ENCODE measurements at regions not wholly inside any gene's neighbourhood (a gene's known extent, or its start where the extent isn't known, plus 50 kb on each side); places are given as distances from the start of the nearest gene placed in this dataset.

DNA sequence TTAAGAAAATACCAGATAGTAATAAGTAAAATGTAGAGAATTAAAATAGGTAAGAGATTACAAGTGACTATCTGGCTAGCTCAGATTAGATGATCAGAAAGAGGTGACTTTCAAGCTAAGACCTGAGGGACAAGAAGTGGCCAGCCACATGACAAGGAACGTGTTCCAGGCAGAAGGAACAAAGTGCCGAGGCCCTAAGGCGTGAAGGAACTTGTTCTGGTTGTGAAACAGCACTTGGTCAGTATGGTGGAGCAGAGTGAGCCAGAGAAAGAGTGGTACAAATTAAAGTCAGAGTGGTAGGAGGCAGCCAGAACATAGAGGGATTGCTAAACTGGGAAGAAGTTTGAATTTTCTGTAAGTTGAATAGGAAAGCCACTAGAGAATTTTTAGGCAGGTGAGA, 73.6 kb downstream of the ADRB2 start:
- no peak overlapping the region for H3K27ac ChIP-seq (ENCODE audit: low read depth, low read length)
- no peak overlapping the region for H3K4me3 ChIP-seq (ENCODE audit: low read depth, low read length)
- no peaks in the 10 kb centered on the region for H3K36me3 ChIP-seq (ENCODE audit: control insufficient read depth, insufficient read depth, low read length)
- DNase-seq (ENCODE audit: low read depth in 4 of 6, low spot score in 6 of 6): no peak
- no peaks in the 10 kb centered on the region for H3K9me3 ChIP-seq (ENCODE audit: control insufficient read depth, insufficient read depth, low read length)
- WGBS (ENCODE audit: insufficient coverage): 81% methylated on average over 3 of the region's 3 CpGs
- no peaks in the 10 kb centered on the region for H3K4me1 ChIP-seq (ENCODE audit: control insufficient read depth, insufficient read depth, low read length)
- no peaks in the 10 kb centered on the region for H3K27me3 ChIP-seq (ENCODE audit: control insufficient read depth, insufficient read depth, low read length)

DNA sequence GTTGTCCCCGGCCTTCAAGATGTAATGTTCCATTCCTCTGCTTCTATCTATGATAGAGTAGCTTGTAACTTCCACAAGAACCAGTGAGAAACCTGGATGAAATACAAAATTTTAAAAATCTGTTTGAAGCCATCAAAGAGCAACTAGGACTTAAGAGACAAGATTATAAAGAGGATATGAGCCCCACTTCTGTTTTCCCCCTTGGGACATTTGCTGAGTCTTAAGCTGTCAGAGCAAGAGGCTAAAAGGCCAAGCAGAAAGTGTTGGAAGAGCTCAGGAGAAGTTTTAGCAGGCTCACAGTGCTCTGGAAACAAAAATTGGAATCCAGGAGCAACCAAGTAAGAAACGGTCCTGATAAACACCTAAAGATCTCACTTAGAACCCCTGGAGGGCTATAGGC, 76.1 kb downstream of the ADRB2 start:
- Histone ChIP-seq H3K4me3 (ENCODE audit: low read depth, low read length) (no peak overlapping the region), H3K36me3 (ENCODE audit: control insufficient read depth, insufficient read depth, low read length) (no peaks in the 10 kb centered on the region), H3K4me1 (ENCODE audit: control insufficient read depth, insufficient read depth, low read length) (peaks cover 3% of the 10 kb centered on the region), H3K27ac (ENCODE audit: low read depth, low read length) (no peak overlapping the region), H3K9me3 (ENCODE audit: control insufficient read depth, insufficient read depth, low read length) (no peaks in the 10 kb centered on the region), H3K27me3 (ENCODE audit: control insufficient read depth, insufficient read depth, low read length) (no peaks in the 10 kb centered on the region)
- WGBS (ENCODE audit: insufficient coverage): 70% methylated on average over 1 of the region's 2 CpGs
- no peak for DNase-seq (ENCODE audit: low read depth in 4 of 6, low spot score in 6 of 6)

DNA sequence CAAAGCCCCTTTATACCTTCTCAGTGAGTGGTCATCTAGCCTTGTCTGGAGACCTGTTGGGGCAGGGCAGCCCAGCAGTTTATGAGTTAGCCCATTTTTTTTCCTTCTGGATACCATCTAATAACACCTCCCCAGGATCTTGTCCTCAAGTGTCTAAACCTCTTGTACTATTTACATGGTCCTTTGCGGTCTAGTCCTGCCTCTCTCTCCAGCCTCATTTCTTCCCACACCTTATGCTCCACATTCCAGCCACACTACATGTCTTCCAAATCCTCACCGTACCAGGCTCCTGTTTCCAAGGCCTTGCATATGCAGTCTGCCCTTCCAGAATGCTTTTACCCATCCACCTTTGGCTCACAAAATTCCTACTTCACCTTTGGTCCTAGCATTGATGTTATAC, 77.2 kb downstream of the ADRB2 start:
- Histone ChIP-seq H3K27ac (ENCODE audit: low read depth, low read length) (no peak overlapping the region), H3K4me1 (ENCODE audit: control insufficient read depth, insufficient read depth, low read length) (peaks cover 3% of the 10 kb centered on the region), H3K9me3 (ENCODE audit: control insufficient read depth, insufficient read depth, low read length) (no peaks in the 10 kb centered on the region), H3K36me3 (ENCODE audit: control insufficient read depth, insufficient read depth, low read length) (no peaks in the 10 kb centered on the region), H3K4me3 (ENCODE audit: low read depth, low read length) (no peak overlapping the region), H3K27me3 (ENCODE audit: control insufficient read depth, insufficient read depth, low read length) (no peaks in the 10 kb centered on the region)
- WGBS (ENCODE audit: insufficient coverage): 96% methylated on average over 2 of the region's 2 CpGs
- no peak for DNase-seq (ENCODE audit: low read depth in 4 of 6, low spot score in 6 of 6)

DNA sequence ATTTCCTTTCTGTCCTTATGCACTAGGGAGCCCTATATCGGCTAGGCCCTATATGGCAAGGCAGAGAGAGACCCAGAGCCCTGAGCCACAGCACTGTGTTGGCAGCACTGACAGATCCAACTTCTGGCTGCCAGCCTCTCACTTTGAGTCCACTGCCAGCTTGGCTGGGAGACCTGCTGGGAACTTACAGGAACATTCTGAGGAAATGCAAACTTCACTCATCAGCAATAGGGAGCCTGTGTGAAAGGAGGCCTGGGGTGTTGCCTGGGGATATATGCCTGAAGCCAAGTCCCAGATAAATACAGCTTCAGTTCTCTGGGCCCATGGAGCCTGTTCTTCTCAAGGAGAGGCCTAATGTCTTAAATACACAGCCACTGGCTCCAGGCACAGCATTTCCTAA, 78.0 kb downstream of the ADRB2 start:
- DNase-seq (ENCODE audit: low read depth in 4 of 6, low spot score in 6 of 6): peak; percentile 36 to 93 (median 53)
- Histone ChIP-seq H3K4me3 (ENCODE audit: low read depth, low read length) (no peak overlapping the region), H3K36me3 (ENCODE audit: control insufficient read depth, insufficient read depth, low read length) (no peaks in the 10 kb centered on the region), H3K27ac (ENCODE audit: low read depth, low read length) (peak overlapping the region; percentile 42), H3K4me1 (ENCODE audit: control insufficient read depth, insufficient read depth, low read length) (peaks cover 3% of the 10 kb centered on the region), H3K9me3 (ENCODE audit: control insufficient read depth, insufficient read depth, low read length) (no peaks in the 10 kb centered on the region), H3K27me3 (ENCODE audit: control insufficient read depth, insufficient read depth, low read length) (no peaks in the 10 kb centered on the region)
- 37% methylated on average over 1 of the region's 1 CpG for WGBS (ENCODE audit: insufficient coverage)

DNA sequence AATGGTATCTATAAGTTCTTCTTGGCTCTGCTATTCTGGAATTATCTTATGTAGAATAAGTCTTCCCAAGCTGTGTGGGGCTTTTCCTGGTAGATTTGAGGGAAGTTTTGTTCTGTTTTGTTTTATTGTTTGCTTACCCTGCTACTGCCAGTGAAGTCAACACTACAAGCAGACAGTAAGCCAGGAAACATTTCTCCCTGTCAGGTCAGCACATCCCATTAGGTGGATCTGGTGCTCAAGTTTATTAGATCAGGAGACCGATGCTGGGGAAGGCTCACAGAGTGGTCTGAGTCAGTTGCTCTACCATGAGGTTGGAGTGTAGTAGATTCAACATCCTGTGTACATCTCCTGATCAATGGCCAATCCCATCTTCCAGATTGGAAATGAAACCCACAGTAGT, 79.1 kb downstream of the ADRB2 start:
- Histone ChIP-seq H3K4me3 (ENCODE audit: low read depth, low read length) (no peak overlapping the region), H3K27ac (ENCODE audit: low read depth, low read length) (no peak overlapping the region), H3K36me3 (ENCODE audit: control insufficient read depth, insufficient read depth, low read length) (no peaks in the 10 kb centered on the region), H3K27me3 (ENCODE audit: control insufficient read depth, insufficient read depth, low read length) (no peaks in the 10 kb centered on the region), H3K4me1 (ENCODE audit: control insufficient read depth, insufficient read depth, low read length) (peaks cover 4% of the 10 kb centered on the region), H3K9me3 (ENCODE audit: control insufficient read depth, insufficient read depth, low read length) (no peaks in the 10 kb centered on the region)
- DNase-seq (ENCODE audit: low read depth in 4 of 6, low spot score in 6 of 6): no peak
- 83% methylated on average over 1 of the region's 1 CpG for WGBS (ENCODE audit: insufficient coverage)

DNA sequence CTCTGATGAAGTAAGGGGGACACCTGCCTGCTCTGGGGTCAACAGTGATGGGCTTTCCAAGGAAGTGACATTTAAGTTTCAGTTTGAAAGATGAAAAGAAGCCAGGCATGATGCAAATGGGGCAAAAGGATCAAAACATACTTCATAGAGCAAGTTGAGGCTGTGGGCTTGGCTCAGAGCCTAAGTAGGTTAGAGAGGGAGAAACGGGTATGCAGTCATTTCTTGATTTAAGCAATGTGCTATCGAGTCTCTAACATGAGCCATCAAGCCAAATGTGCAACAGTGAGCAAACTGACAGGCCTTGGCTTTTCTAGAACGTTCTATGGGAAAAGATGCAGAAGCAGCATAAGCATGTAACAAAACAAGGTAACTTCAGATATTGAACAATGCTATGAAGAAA, 80.6 kb downstream of the ADRB2 start:
- H3K4me3 ChIP-seq (ENCODE audit: low read depth, low read length): no peak overlapping the region
- 85% methylated on average over 3 of the region's 3 CpGs for WGBS (ENCODE audit: insufficient coverage)
- no peaks in the 10 kb centered on the region for H3K9me3 ChIP-seq (ENCODE audit: control insufficient read depth, insufficient read depth, low read length)
- peaks cover 9% of the 10 kb centered on the region for H3K4me1 ChIP-seq (ENCODE audit: control insufficient read depth, insufficient read depth, low read length)
- DNase-seq (ENCODE audit: low read depth in 4 of 6, low spot score in 6 of 6): no peak
- H3K27ac ChIP-seq (ENCODE audit: low read depth, low read length): no peak overlapping the region
- no peaks in the 10 kb centered on the region for H3K36me3 ChIP-seq (ENCODE audit: control insufficient read depth, insufficient read depth, low read length)
- H3K27me3 ChIP-seq (ENCODE audit: control insufficient read depth, insufficient read depth, low read length): no peaks in the 10 kb centered on the region

DNA sequence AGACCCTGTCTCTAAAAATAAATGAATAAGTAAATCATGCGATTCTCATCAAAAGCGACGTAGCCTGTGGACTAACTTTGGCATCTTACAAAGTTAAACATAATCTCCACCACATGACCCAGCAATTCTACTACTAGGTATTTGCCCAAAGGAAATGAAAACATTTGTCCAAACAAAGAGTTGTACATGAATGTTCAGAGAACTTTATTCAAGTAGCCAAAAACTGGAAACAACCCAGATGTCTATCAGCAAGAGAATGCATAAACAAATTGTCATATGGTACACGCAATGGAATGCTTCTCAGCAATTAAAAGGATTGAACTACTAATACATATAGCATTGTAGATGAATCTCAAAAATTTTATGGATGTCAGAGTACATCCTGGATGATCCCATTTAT, 82.6 kb downstream of the ADRB2 start:
- WGBS (ENCODE audit: insufficient coverage): no CpG with 5 or more reads among the region's 4 CpGs
- Histone ChIP-seq H3K9me3 (ENCODE audit: control insufficient read depth, insufficient read depth, low read length) (no peaks in the 10 kb centered on the region), H3K4me1 (ENCODE audit: control insufficient read depth, insufficient read depth, low read length) (peaks cover 9% of the 10 kb centered on the region), H3K27me3 (ENCODE audit: control insufficient read depth, insufficient read depth, low read length) (no peaks in the 10 kb centered on the region), H3K27ac (ENCODE audit: low read depth, low read length) (no peak overlapping the region), H3K4me3 (ENCODE audit: low read depth, low read length) (no peak overlapping the region), H3K36me3 (ENCODE audit: control insufficient read depth, insufficient read depth, low read length) (no peaks in the 10 kb centered on the region)
- no peak for DNase-seq (ENCODE audit: low read depth in 4 of 6, low spot score in 6 of 6)

DNA sequence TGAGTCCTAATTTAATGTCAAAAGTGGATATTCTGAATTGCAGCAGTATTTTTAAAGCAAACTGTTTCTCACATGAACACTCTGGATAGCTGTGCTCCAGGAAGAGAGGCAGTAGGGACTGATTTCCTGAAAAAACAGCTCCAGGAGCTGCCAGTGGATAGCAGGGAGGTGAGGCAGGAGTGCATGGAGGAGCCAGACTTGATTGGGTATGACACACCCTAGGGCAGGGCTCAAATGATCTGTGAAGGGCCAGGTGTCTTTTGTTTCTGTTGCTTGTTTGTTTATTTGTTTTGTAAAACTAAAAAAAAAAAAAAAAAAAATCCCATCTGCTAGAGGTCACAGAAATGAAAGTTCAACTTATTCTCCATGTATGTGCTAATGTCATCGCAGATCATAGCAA, 83.4 kb downstream of the ADRB2 start:
- H3K36me3 ChIP-seq (ENCODE audit: control insufficient read depth, insufficient read depth, low read length): no peaks in the 10 kb centered on the region
- no peak for DNase-seq (ENCODE audit: low read depth in 4 of 6, low spot score in 6 of 6)
- H3K27ac ChIP-seq (ENCODE audit: low read depth, low read length): no peak overlapping the region
- H3K4me1 ChIP-seq (ENCODE audit: control insufficient read depth, insufficient read depth, low read length): peaks cover 9% of the 10 kb centered on the region
- no peak overlapping the region for H3K4me3 ChIP-seq (ENCODE audit: low read depth, low read length)
- no peaks in the 10 kb centered on the region for H3K27me3 ChIP-seq (ENCODE audit: control insufficient read depth, insufficient read depth, low read length)
- WGBS (ENCODE audit: insufficient coverage): 100% methylated on average over 1 of the region's 1 CpG
- H3K9me3 ChIP-seq (ENCODE audit: control insufficient read depth, insufficient read depth, low read length): no peaks in the 10 kb centered on the region

DNA sequence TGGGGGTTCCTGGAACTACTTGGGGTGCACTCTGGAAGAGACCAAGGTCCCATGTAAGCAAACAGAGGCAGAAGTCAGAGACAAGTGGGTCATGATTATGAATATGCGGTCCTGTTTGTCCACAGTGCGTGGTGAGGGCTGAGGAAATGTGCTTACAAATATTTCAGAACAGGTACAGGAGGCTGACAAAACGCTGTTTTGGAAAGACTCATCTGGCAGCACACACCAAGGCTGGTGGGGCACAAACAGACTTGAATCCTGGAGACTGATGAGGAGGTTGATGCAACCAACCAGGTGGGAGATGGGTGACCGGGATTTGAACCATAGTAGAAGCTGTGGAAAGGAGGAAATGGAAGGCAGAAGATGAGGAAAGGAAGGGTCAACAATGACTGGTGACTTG, 83.8 kb downstream of the ADRB2 start:
- Histone ChIP-seq H3K27ac (ENCODE audit: low read depth, low read length) (no peak overlapping the region), H3K4me1 (ENCODE audit: control insufficient read depth, insufficient read depth, low read length) (peaks cover 11% of the 10 kb centered on the region), H3K36me3 (ENCODE audit: control insufficient read depth, insufficient read depth, low read length) (no peaks in the 10 kb centered on the region), H3K9me3 (ENCODE audit: control insufficient read depth, insufficient read depth, low read length) (no peaks in the 10 kb centered on the region), H3K4me3 (ENCODE audit: low read depth, low read length) (no peak overlapping the region), H3K27me3 (ENCODE audit: control insufficient read depth, insufficient read depth, low read length) (no peaks in the 10 kb centered on the region)
- DNase-seq (ENCODE audit: low read depth in 4 of 6, low spot score in 6 of 6): no peak
- WGBS (ENCODE audit: insufficient coverage): 93% methylated on average over 4 of the region's 4 CpGs

DNA sequence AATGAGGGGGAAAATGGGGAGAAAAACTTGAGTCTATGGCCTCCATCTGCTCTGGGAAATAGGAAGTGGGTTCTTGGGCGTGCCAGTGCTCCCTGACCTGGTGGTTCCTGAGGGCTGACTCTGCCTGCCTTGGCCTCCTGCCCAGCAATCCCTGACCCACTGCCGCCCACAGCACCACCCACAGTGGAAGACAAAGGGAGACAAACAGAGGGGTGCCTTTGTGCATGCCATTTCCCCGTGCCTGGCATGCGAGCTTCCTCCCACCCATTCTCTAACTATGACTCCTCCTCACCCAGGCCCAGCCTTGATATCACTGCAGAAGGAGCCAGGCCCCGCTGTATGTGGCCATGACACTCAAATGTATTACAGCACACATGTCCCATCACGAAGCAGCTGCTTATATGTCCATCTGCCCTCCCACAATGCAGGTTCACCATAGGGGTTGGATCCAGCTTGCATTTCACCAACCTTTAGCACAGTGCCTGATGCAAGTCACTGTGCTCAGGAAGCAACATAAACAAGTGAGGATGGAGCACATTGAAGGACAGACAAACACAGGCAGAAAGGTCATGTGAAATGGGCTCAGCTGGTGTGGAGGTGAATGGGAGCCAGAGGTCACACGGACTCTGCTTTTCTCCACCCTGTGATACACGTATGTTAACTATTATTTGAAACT, 84.4 kb downstream of the ADRB2 start:
- Histone ChIP-seq H3K4me3 (ENCODE audit: low read depth, low read length) (no peak overlapping the region), H3K27me3 (ENCODE audit: control insufficient read depth, insufficient read depth, low read length) (no peaks in the 10 kb centered on the region), H3K36me3 (ENCODE audit: control insufficient read depth, insufficient read depth, low read length) (no peaks in the 10 kb centered on the region), H3K27ac (ENCODE audit: low read depth, low read length) (no peak overlapping the region), H3K4me1 (ENCODE audit: control insufficient read depth, insufficient read depth, low read length) (peaks cover 9% of the 10 kb centered on the region), H3K9me3 (ENCODE audit: control insufficient read depth, insufficient read depth, low read length) (no peaks in the 10 kb centered on the region)
- no peak for DNase-seq (ENCODE audit: low read depth in 4 of 6, low spot score in 6 of 6)
- WGBS (ENCODE audit: insufficient coverage): 71% methylated on average over 6 of the region's 8 CpGs

Data from spinal cord (tissue), 9 donors.